ENCODE measurements at regions not wholly inside any gene's neighbourhood (a gene's known extent, or its start where the extent isn't known, plus 50 kb on each side); places are given as distances from the start of the nearest gene placed in this dataset.

- DNase-seq = no peak
Measured at GRCh38 chr14:31930493-31931240, 146.4 kb upstream of the ARHGAP5 start.

GRCh38 chr14:31932675-31933074 lies 144.4 kb upstream of the ARHGAP5 start:
- H3K27me3 ChIP-seq (replicated peaks; ENCODE audit: control insufficient read depth, insufficient read depth, low read length, poor library complexity, severe bottlenecking) = no peaks in the 10 kb centered on the region
- no peak for DNase-seq
- H3K9me3 ChIP-seq (ENCODE audit: control insufficient read depth, low read length) = no peaks in the 10 kb centered on the region
- H3K4me1 ChIP-seq (ENCODE audit: control insufficient read depth, insufficient read depth, low read length, poor library complexity, severe bottlenecking) = no peaks in the 10 kb centered on the region
- no peaks in the 10 kb centered on the region for H3K36me3 ChIP-seq (ENCODE audit: control insufficient read depth, insufficient read depth, low read length)
- no peak overlapping the region for H3K4me3 ChIP-seq (ENCODE audit: insufficient read depth, low read depth, low read length, poor library complexity, severe bottlenecking)
- no peak overlapping the region for H3K27ac ChIP-seq (ENCODE audit: insufficient read depth, low read length, poor library complexity, severe bottlenecking)

More at GRCh38 chr14:31930493-31931240, 146.4 kb upstream of the ARHGAP5 start:
- no peak overlapping the region for H3K4me3 ChIP-seq (ENCODE audit: insufficient read depth, low read depth, low read length, poor library complexity, severe bottlenecking)
- H3K36me3 ChIP-seq (ENCODE audit: control insufficient read depth, insufficient read depth, low read length) = no peaks in the 10 kb centered on the region
- no peaks in the 10 kb centered on the region for H3K27me3 ChIP-seq (replicated peaks; ENCODE audit: control insufficient read depth, insufficient read depth, low read length, poor library complexity, severe bottlenecking)
- H3K4me1 ChIP-seq (ENCODE audit: control insufficient read depth, insufficient read depth, low read length, poor library complexity, severe bottlenecking) = no peaks in the 10 kb centered on the region
- H3K27ac ChIP-seq (ENCODE audit: insufficient read depth, low read length, poor library complexity, severe bottlenecking) = no peak overlapping the region
- H3K9me3 ChIP-seq (ENCODE audit: control insufficient read depth, low read length) = no peaks in the 10 kb centered on the region

GRCh38 chr14:31933716-31934115 lies 143.4 kb upstream of the ARHGAP5 start:
- DNase-seq = no peak
- no peak overlapping the region for H3K27ac ChIP-seq (ENCODE audit: insufficient read depth, low read length, poor library complexity, severe bottlenecking)
- no peaks in the 10 kb centered on the region for H3K36me3 ChIP-seq (ENCODE audit: control insufficient read depth, insufficient read depth, low read length)
- H3K4me1 ChIP-seq (ENCODE audit: control insufficient read depth, insufficient read depth, low read length, poor library complexity, severe bottlenecking) = peaks cover 2% of the 10 kb centered on the region
- no peaks in the 10 kb centered on the region for H3K9me3 ChIP-seq (ENCODE audit: control insufficient read depth, low read length)
- no peaks in the 10 kb centered on the region for H3K27me3 ChIP-seq (replicated peaks; ENCODE audit: control insufficient read depth, insufficient read depth, low read length, poor library complexity, severe bottlenecking)
- H3K4me3 ChIP-seq (ENCODE audit: insufficient read depth, low read depth, low read length, poor library complexity, severe bottlenecking) = no peak overlapping the region

DNA sequence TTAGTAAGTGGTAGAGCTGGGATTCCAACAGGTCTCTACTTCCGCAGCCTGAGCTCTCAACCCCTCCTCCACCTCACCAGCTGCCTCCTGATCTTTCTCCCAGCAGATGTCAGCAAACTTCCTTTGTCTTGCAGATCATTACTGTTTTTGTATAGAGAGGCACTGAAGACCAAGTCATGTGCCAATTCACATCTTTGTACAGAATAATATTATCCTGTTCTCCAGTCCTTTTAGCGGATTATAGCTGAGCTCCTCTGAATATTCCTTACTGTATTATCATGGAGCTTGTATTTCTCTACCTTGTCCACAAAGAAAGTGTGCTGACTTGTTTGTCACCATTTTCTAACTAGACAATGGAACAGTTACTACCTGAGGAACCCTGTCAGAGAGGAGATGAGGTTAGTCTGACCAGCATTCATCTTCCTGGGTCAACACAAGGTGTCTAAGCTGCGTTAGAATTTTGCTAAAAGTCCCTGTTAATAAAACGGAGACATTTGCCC lies 142.3 kb upstream of the ARHGAP5 start:
- no peaks in the 10 kb centered on the region for H3K27me3 ChIP-seq (replicated peaks; ENCODE audit: control insufficient read depth, insufficient read depth, low read length, poor library complexity, severe bottlenecking)
- no peaks in the 10 kb centered on the region for H3K36me3 ChIP-seq (ENCODE audit: control insufficient read depth, insufficient read depth, low read length)
- H3K9me3 ChIP-seq (ENCODE audit: control insufficient read depth, low read length) = no peaks in the 10 kb centered on the region
- peaks cover 2% of the 10 kb centered on the region for H3K4me1 ChIP-seq (ENCODE audit: control insufficient read depth, insufficient read depth, low read length, poor library complexity, severe bottlenecking)
- no peak for DNase-seq
- no peak overlapping the region for H3K4me3 ChIP-seq (ENCODE audit: insufficient read depth, low read depth, low read length, poor library complexity, severe bottlenecking)
- no peak overlapping the region for H3K27ac ChIP-seq (ENCODE audit: insufficient read depth, low read length, poor library complexity, severe bottlenecking)

DNA sequence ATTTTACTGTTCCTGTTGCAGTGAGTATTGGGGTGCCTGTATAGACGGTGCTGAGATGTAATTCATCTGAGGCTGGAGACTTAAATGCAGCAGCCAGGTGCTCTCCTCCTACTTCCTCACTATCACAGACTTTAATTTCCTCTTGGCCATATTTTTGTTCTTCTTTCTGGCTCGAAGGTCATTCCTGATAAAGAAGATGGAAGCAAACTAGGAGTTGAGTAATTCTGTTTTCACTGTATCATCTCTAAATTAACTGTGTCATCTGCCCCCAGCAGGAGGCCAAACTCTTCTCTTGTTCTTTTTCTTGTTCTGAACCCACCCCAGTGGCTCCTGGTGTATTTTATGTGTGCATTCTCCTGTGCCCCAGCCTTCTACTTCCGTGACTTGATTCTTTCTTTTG lies 141.7 kb upstream of the ARHGAP5 start:
- Histone ChIP-seq H3K27ac (ENCODE audit: insufficient read depth, low read length, poor library complexity, severe bottlenecking) (no peak overlapping the region), H3K27me3 (replicated peaks; ENCODE audit: control insufficient read depth, insufficient read depth, low read length, poor library complexity, severe bottlenecking) (no peaks in the 10 kb centered on the region), H3K9me3 (ENCODE audit: control insufficient read depth, low read length) (no peaks in the 10 kb centered on the region), H3K36me3 (ENCODE audit: control insufficient read depth, insufficient read depth, low read length) (no peaks in the 10 kb centered on the region), H3K4me3 (ENCODE audit: insufficient read depth, low read depth, low read length, poor library complexity, severe bottlenecking) (no peak overlapping the region), H3K4me1 (ENCODE audit: control insufficient read depth, insufficient read depth, low read length, poor library complexity, severe bottlenecking) (peaks cover 2% of the 10 kb centered on the region)
- no peak for DNase-seq

DNA sequence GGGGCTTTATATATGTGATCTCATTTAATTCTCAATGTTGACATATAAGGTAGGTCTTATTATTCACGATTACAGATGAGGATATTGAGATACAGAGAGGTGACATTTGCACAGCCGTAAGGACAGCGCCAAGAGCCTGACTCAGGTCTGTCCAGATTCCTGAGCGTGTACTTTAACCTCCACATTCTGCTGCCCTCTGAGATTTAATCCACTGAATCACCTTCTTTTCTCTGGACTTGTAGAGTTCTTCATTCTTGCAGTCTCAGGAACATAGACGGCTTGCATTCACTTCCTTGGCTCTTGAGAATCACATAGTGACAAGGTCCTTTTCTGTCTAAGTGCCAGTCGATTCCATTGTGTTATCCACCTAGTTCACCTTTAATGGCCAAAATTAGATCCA lies 141.0 kb upstream of the ARHGAP5 start:
- Histone ChIP-seq H3K27ac (ENCODE audit: insufficient read depth, low read length, poor library complexity, severe bottlenecking) (no peak overlapping the region), H3K27me3 (replicated peaks; ENCODE audit: control insufficient read depth, insufficient read depth, low read length, poor library complexity, severe bottlenecking) (no peaks in the 10 kb centered on the region), H3K36me3 (ENCODE audit: control insufficient read depth, insufficient read depth, low read length) (no peaks in the 10 kb centered on the region), H3K4me3 (ENCODE audit: insufficient read depth, low read depth, low read length, poor library complexity, severe bottlenecking) (no peak overlapping the region), H3K9me3 (ENCODE audit: control insufficient read depth, low read length) (no peaks in the 10 kb centered on the region), H3K4me1 (ENCODE audit: control insufficient read depth, insufficient read depth, low read length, poor library complexity, severe bottlenecking) (peaks cover 2% of the 10 kb centered on the region)
- DNase-seq = no peak

GRCh38 chr14:31937730-31938346 lies 139.3 kb upstream of the ARHGAP5 start:
- Histone ChIP-seq H3K27ac (ENCODE audit: insufficient read depth, low read length, poor library complexity, severe bottlenecking) (no peak overlapping the region), H3K9me3 (ENCODE audit: control insufficient read depth, low read length) (no peaks in the 10 kb centered on the region), H3K36me3 (ENCODE audit: control insufficient read depth, insufficient read depth, low read length) (no peaks in the 10 kb centered on the region), H3K27me3 (replicated peaks; ENCODE audit: control insufficient read depth, insufficient read depth, low read length, poor library complexity, severe bottlenecking) (no peaks in the 10 kb centered on the region), H3K4me1 (ENCODE audit: control insufficient read depth, insufficient read depth, low read length, poor library complexity, severe bottlenecking) (peaks cover 2% of the 10 kb centered on the region), H3K4me3 (ENCODE audit: insufficient read depth, low read depth, low read length, poor library complexity, severe bottlenecking) (no peak overlapping the region)
- peak; percentile 15 to 26 (median 17) for DNase-seq

- peaks cover 19% of the 10 kb centered on the region for H3K4me1 ChIP-seq (ENCODE audit: control insufficient read depth, insufficient read depth, low read length, poor library complexity, severe bottlenecking)
- no peaks in the 10 kb centered on the region for H3K27me3 ChIP-seq (replicated peaks; ENCODE audit: control insufficient read depth, insufficient read depth, low read length, poor library complexity, severe bottlenecking)
- no peak overlapping the region for H3K4me3 ChIP-seq (ENCODE audit: insufficient read depth, low read depth, low read length, poor library complexity, severe bottlenecking)
- no peak for DNase-seq
- H3K27ac ChIP-seq (ENCODE audit: insufficient read depth, low read length, poor library complexity, severe bottlenecking) = no peak overlapping the region
- no peaks in the 10 kb centered on the region for H3K9me3 ChIP-seq (ENCODE audit: control insufficient read depth, low read length)
- H3K36me3 ChIP-seq (ENCODE audit: control insufficient read depth, insufficient read depth, low read length) = no peaks in the 10 kb centered on the region
Measured at GRCh38 chr14:31939934-31940333, 137.2 kb upstream of the ARHGAP5 start.

- no peak overlapping the region for H3K4me3 ChIP-seq (ENCODE audit: insufficient read depth, low read depth, low read length, poor library complexity, severe bottlenecking)
- H3K36me3 ChIP-seq (ENCODE audit: control insufficient read depth, insufficient read depth, low read length) = no peaks in the 10 kb centered on the region
- H3K27me3 ChIP-seq (replicated peaks; ENCODE audit: control insufficient read depth, insufficient read depth, low read length, poor library complexity, severe bottlenecking) = no peaks in the 10 kb centered on the region
- no peaks in the 10 kb centered on the region for H3K9me3 ChIP-seq (ENCODE audit: control insufficient read depth, low read length)
- no peak for DNase-seq
- H3K27ac ChIP-seq (ENCODE audit: insufficient read depth, low read length, poor library complexity, severe bottlenecking) = no peak overlapping the region
- peaks cover 30% of the 10 kb centered on the region for H3K4me1 ChIP-seq (ENCODE audit: control insufficient read depth, insufficient read depth, low read length, poor library complexity, severe bottlenecking)
Measured at GRCh38 chr14:31941487-31941886, 135.6 kb upstream of the ARHGAP5 start.

DNA sequence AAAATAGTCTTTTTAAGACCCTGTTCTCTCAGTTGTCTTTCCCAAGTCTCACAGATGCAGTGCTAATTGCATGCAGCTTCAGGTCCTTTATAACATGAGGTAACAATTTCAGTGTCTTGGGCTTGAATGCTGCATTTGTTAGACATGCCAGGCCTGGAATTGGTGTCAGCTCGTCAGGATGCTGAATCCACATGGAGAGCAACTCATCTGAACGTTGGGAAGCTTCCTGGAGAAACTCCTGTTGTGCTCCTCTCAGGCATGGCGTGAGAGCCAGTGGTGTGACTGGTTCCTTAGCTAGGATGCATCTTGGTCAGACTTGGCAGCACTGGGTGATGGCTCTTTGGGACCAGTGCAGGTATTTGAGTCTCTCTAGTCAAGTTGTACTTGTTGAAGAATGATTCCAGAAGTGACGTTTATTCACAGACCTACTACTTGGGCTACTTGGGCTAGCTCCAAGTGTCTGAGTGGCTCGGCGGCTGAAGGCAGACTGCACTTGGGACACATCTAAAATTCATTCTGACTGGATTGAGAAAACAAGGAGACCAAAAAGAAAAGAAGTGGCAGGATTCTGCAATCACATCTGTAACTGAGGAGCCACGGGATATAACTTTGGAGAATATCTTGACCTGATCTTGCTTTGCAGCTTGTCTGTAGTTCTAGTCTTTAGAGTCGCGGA lies 134.8 kb upstream of the ARHGAP5 start:
- Histone ChIP-seq H3K27me3 (replicated peaks; ENCODE audit: control insufficient read depth, insufficient read depth, low read length, poor library complexity, severe bottlenecking) (no peaks in the 10 kb centered on the region), H3K27ac (ENCODE audit: insufficient read depth, low read length, poor library complexity, severe bottlenecking) (no peak overlapping the region), H3K9me3 (ENCODE audit: control insufficient read depth, low read length) (no peaks in the 10 kb centered on the region), H3K4me3 (ENCODE audit: insufficient read depth, low read depth, low read length, poor library complexity, severe bottlenecking) (no peak overlapping the region), H3K4me1 (ENCODE audit: control insufficient read depth, insufficient read depth, low read length, poor library complexity, severe bottlenecking) (peaks cover 30% of the 10 kb centered on the region), H3K36me3 (ENCODE audit: control insufficient read depth, insufficient read depth, low read length) (no peaks in the 10 kb centered on the region)
- DNase-seq = no peak

Data from effector memory CD4-positive, alpha-beta T cell (primary cell).